Activated T-cell treated with anti-CD3 and anti-CD28 coated beads, Interleukin-2, amount 50 U/mL, for 24 hours (primary cell): ENCODE measurements at regions not wholly inside any gene's neighbourhood (a gene's known extent, or its start where the extent isn't known, plus 50 kb on each side); places are given as distances from the start of the nearest gene placed in this dataset.

ENCODE experiments used
- DNase-seq: peaks from one replicate; pipeline ENCODE4 v3.0.0-alpha.2; 2020
- H3K27ac Mint-ChIP-seq: 2 replicates; pipeline ENCODE4 v1.8.0; 2020; ENCODE audit warnings: mild to moderate bottlenecking, mixed read lengths
- H3K27me3 Mint-ChIP-seq: 2 replicates; pipeline ENCODE4 v1.8.0; 2020; ENCODE audit warnings: mixed read lengths
- H3K36me3 Mint-ChIP-seq: 2 replicates; pipeline ENCODE4 v1.8.0; 2020; ENCODE audit warnings: low read depth, mixed read lengths
- H3K4me1 Mint-ChIP-seq: 2 replicates; pipeline ENCODE4 v1.8.0; 2020; ENCODE audit warnings: low read depth, mixed read lengths
- H3K4me3 Mint-ChIP-seq: 2 replicates; pipeline ENCODE4 v1.8.0; 2020; ENCODE audit warnings: mild to moderate bottlenecking, moderate library complexity, mixed read lengths
- H3K9me3 Mint-ChIP-seq: 2 replicates; pipeline ENCODE4 v1.8.0; 2020; ENCODE audit warnings: mixed read lengths

GRCh38 chr5:99674101-99674500, 745.3 kb upstream of the CHD1 start:
- Mint-ChIP-seq H3K27ac (no peak overlapping the region), H3K27me3 (no peaks in the 10 kb centered on the region), H3K9me3 (peaks cover 3% of the 10 kb centered on the region), H3K36me3 (no peaks in the 10 kb centered on the region), H3K4me1 (no peaks in the 10 kb centered on the region), H3K4me3 (no peak overlapping the region)
- DNase-seq, result no peak

GRCh38 chr5:99664972-99665371, 736.2 kb upstream of the CHD1 start:
- Mint-ChIP-seq H3K4me1 (no peaks in the 10 kb centered on the region), H3K9me3 (peaks cover 8% of the 10 kb centered on the region), H3K4me3 (no peak overlapping the region), H3K36me3 (no peaks in the 10 kb centered on the region), H3K27me3 (no peaks in the 10 kb centered on the region), H3K27ac (no peak overlapping the region)
- DNase-seq, result no peak

- no peaks in the 10 kb centered on the region for H3K36me3 Mint-ChIP-seq
- DNase-seq, result no peak
- H3K27ac Mint-ChIP-seq, result no peak overlapping the region
- peaks cover 4% of the 10 kb centered on the region for H3K9me3 Mint-ChIP-seq
- no peaks in the 10 kb centered on the region for H3K4me1 Mint-ChIP-seq
- no peaks in the 10 kb centered on the region for H3K27me3 Mint-ChIP-seq
- H3K4me3 Mint-ChIP-seq, result no peak overlapping the region
Measured at GRCh38 chr5:99651298-99651697, 722.5 kb upstream of the CHD1 start.

- DNase-seq, result no peak
- Mint-ChIP-seq H3K4me3 (no peak overlapping the region), H3K27me3 (no peaks in the 10 kb centered on the region), H3K4me1 (no peaks in the 10 kb centered on the region), H3K27ac (no peak overlapping the region), H3K9me3 (peaks cover 12% of the 10 kb centered on the region), H3K36me3 (no peaks in the 10 kb centered on the region)
Measured at GRCh38 chr5:99646011-99646647, 717.3 kb upstream of the CHD1 start.

GRCh38 chr5:99644822-99645221, 716.0 kb upstream of the CHD1 start:
- no peak for DNase-seq
- Mint-ChIP-seq H3K9me3 (peaks cover 9% of the 10 kb centered on the region), H3K4me3 (no peak overlapping the region), H3K27ac (no peak overlapping the region), H3K36me3 (no peaks in the 10 kb centered on the region), H3K27me3 (no peaks in the 10 kb centered on the region), H3K4me1 (no peaks in the 10 kb centered on the region)

GRCh38 chr5:99640646-99641045, 711.8 kb upstream of the CHD1 start:
- H3K4me3 Mint-ChIP-seq, result no peak overlapping the region
- no peaks in the 10 kb centered on the region for H3K36me3 Mint-ChIP-seq
- no peak overlapping the region for H3K27ac Mint-ChIP-seq
- H3K27me3 Mint-ChIP-seq, result no peaks in the 10 kb centered on the region
- DNase-seq, result no peak
- no peaks in the 10 kb centered on the region for H3K4me1 Mint-ChIP-seq
- H3K9me3 Mint-ChIP-seq, result peaks cover 9% of the 10 kb centered on the region

GRCh38 chr5:99639905-99640304, 711.1 kb upstream of the CHD1 start:
- H3K27me3 Mint-ChIP-seq, result no peaks in the 10 kb centered on the region
- DNase-seq, result no peak
- no peaks in the 10 kb centered on the region for H3K4me1 Mint-ChIP-seq
- H3K36me3 Mint-ChIP-seq, result no peaks in the 10 kb centered on the region
- H3K27ac Mint-ChIP-seq, result no peak overlapping the region
- H3K4me3 Mint-ChIP-seq, result no peak overlapping the region
- H3K9me3 Mint-ChIP-seq, result peaks cover 10% of the 10 kb centered on the region

GRCh38 chr5:99636663-99637062, 707.9 kb upstream of the CHD1 start:
- Mint-ChIP-seq H3K27me3 (no peaks in the 10 kb centered on the region), H3K4me3 (no peak overlapping the region), H3K36me3 (no peaks in the 10 kb centered on the region), H3K9me3 (peaks cover 6% of the 10 kb centered on the region), H3K27ac (no peak overlapping the region), H3K4me1 (no peaks in the 10 kb centered on the region)
- no peak for DNase-seq

- H3K4me1 Mint-ChIP-seq, result no peaks in the 10 kb centered on the region
- no peak overlapping the region for H3K4me3 Mint-ChIP-seq
- H3K36me3 Mint-ChIP-seq, result no peaks in the 10 kb centered on the region
- peaks cover 7% of the 10 kb centered on the region for H3K9me3 Mint-ChIP-seq
- H3K27ac Mint-ChIP-seq, result no peak overlapping the region
- no peak for DNase-seq
- H3K27me3 Mint-ChIP-seq, result no peaks in the 10 kb centered on the region
Measured at GRCh38 chr5:99621772-99622681, 693.2 kb upstream of the CHD1 start.

GRCh38 chr5:99617335-99617734, 688.5 kb upstream of the CHD1 start:
- Mint-ChIP-seq H3K27me3 (no peaks in the 10 kb centered on the region), H3K27ac (no peak overlapping the region), H3K36me3 (no peaks in the 10 kb centered on the region), H3K4me3 (no peak overlapping the region), H3K4me1 (no peaks in the 10 kb centered on the region), H3K9me3 (peaks cover 1% of the 10 kb centered on the region)
- DNase-seq, result no peak

- Mint-ChIP-seq H3K9me3 (peaks cover 1% of the 10 kb centered on the region), H3K4me1 (no peaks in the 10 kb centered on the region), H3K4me3 (no peak overlapping the region), H3K27me3 (no peaks in the 10 kb centered on the region), H3K36me3 (no peaks in the 10 kb centered on the region), H3K27ac (no peak overlapping the region)
- DNase-seq, result no peak
Measured at GRCh38 chr5:99614888-99615287, 686.1 kb upstream of the CHD1 start.

GRCh38 chr5:99607124-99607523, 678.3 kb upstream of the CHD1 start:
- DNase-seq, result no peak
- no peaks in the 10 kb centered on the region for H3K27me3 Mint-ChIP-seq
- H3K4me3 Mint-ChIP-seq, result no peak overlapping the region
- H3K27ac Mint-ChIP-seq, result no peak overlapping the region
- H3K4me1 Mint-ChIP-seq, result no peaks in the 10 kb centered on the region
- H3K9me3 Mint-ChIP-seq, result peaks cover 3% of the 10 kb centered on the region
- H3K36me3 Mint-ChIP-seq, result no peaks in the 10 kb centered on the region

GRCh38 chr5:99605904-99606303, 677.1 kb upstream of the CHD1 start:
- Mint-ChIP-seq H3K9me3 (peaks cover 3% of the 10 kb centered on the region), H3K27ac (no peak overlapping the region), H3K4me1 (no peaks in the 10 kb centered on the region), H3K36me3 (no peaks in the 10 kb centered on the region), H3K4me3 (no peak overlapping the region), H3K27me3 (no peaks in the 10 kb centered on the region)
- no peak for DNase-seq

- no peaks in the 10 kb centered on the region for H3K36me3 Mint-ChIP-seq
- H3K4me3 Mint-ChIP-seq, result no peak overlapping the region
- no peaks in the 10 kb centered on the region for H3K27me3 Mint-ChIP-seq
- no peaks in the 10 kb centered on the region for H3K4me1 Mint-ChIP-seq
- peaks cover 3% of the 10 kb centered on the region for H3K9me3 Mint-ChIP-seq
- no peak overlapping the region for H3K27ac Mint-ChIP-seq
- DNase-seq, result no peak
Measured at GRCh38 chr5:99600952-99601351, 672.1 kb upstream of the CHD1 start.

GRCh38 chr5:99590806-99591205, 662.0 kb upstream of the CHD1 start:
- DNase-seq, result no peak
- H3K9me3 Mint-ChIP-seq, result peaks cover 4% of the 10 kb centered on the region
- H3K36me3 Mint-ChIP-seq, result no peaks in the 10 kb centered on the region
- no peak overlapping the region for H3K4me3 Mint-ChIP-seq
- no peak overlapping the region for H3K27ac Mint-ChIP-seq
- H3K4me1 Mint-ChIP-seq, result no peaks in the 10 kb centered on the region
- H3K27me3 Mint-ChIP-seq, result no peaks in the 10 kb centered on the region
